Calu3 (cell line): ENCODE measurements at regions not wholly inside any gene's neighbourhood (a gene's known extent, or its start where the extent isn't known, plus 50 kb on each side); places are given as distances from the start of the nearest gene placed in this dataset.
"Not testable (repeated sequence)": the region's sequence is repeated elsewhere in the genome, so short reads cannot be mapped to it uniquely, and the experiment has no call there.

Experiments used
- BruUV-seq: library from RNA; stranded (reverse); fragments of 400-500 nt; replicated peaks from 2 replicates; lab custom pipeline; 2021; lab: Mats Ljungman, UMichigan
- CTCF ChIA-PET: fragments of 300-600 bp; sonication (Branson Sonifier 250); formaldehyde crosslinking; loops from one replicate; lab custom pipeline; 2022; ENCODE audit warnings: antibody characterized with exemption; lab: Charles Lee
- DNase-seq: peaks from one replicate; pipeline ENCODE4 v3.0.0; 2022
- H3K27ac Mint-ChIP-seq: one replicate; pipeline ENCODE4 v1.8.0; 2022; ENCODE audit warnings: mixed read lengths; ENCODE audit not compliant: unreplicated experiment
- H3K27me3 Mint-ChIP-seq: one replicate; pipeline ENCODE4 v1.8.0; 2022; ENCODE audit warnings: mixed read lengths; ENCODE audit not compliant: unreplicated experiment
- H3K36me3 Mint-ChIP-seq: one replicate; pipeline ENCODE4 v1.8.0; 2022; ENCODE audit warnings: mild to moderate bottlenecking, moderate library complexity, mixed read lengths; ENCODE audit not compliant: insufficient read depth, unreplicated experiment
- H3K4me1 Mint-ChIP-seq: one replicate; pipeline ENCODE4 v1.8.0; 2022; ENCODE audit warnings: mild to moderate bottlenecking, low read depth, mixed read lengths; ENCODE audit not compliant: unreplicated experiment
- H3K4me3 Mint-ChIP-seq: one replicate; pipeline ENCODE4 v1.8.0; 2022; ENCODE audit warnings: mild to moderate bottlenecking, low read depth, moderate library complexity, mixed read lengths; ENCODE audit not compliant: unreplicated experiment
- H3K9me3 Mint-ChIP-seq: one replicate; pipeline ENCODE4 v1.8.0; 2022; ENCODE audit warnings: low read depth, mixed read lengths; ENCODE audit not compliant: unreplicated experiment
- CTCF ChIP-seq: fragments of 200-600 bp; IDR thresholded peaks from one replicate; pipeline ENCODE4 v1.8.0; 2022; ENCODE audit warnings: antibody characterized with exemption; ENCODE audit not compliant: unreplicated experiment
- intact Hi-C: fragments of 100-400 bp; cut with micrococcal nuclease; formaldehyde crosslinking; loops from one replicate; pipeline ENCODE4 v1.10.0; 2022; ENCODE audit not compliant: unreplicated experiment

GRCh38 chr10:36778651-36779050, 346.7 kb upstream of the ANKRD30A start:
- BruUV-seq, result no TSS peak
- Mint-ChIP-seq H3K9me3 (peaks cover 7% of the 10 kb centered on the region), H3K36me3 (no peaks in the 10 kb centered on the region), H3K27me3 (no peaks in the 10 kb centered on the region), H3K27ac (no peak overlapping the region), H3K4me3 (no peak overlapping the region), H3K4me1 (no peaks in the 10 kb centered on the region)
- CTCF ChIA-PET, result interaction anchor here (1.0 to 1.2 kb wide), 2 partner anchors 1143 to 1166 kb away, joined by 5 to 8 read pairs; no protein-coding TSS in a partner anchor
- TF ChIP-seq CTCF, result no peak
- no peak for DNase-seq
- intact Hi-C loops, result loop anchor here (1.0 kb wide), 1 partner anchor 1143 kb away; no protein-coding TSS in a partner anchor

GRCh38 chr10:36773652-36774051, 351.7 kb upstream of the ANKRD30A start:
- H3K4me3 Mint-ChIP-seq, result no peak overlapping the region

GRCh38 chr10:36771725-36772124, 353.7 kb upstream of the ANKRD30A start:
- TF ChIP-seq CTCF, result no peak
- intact Hi-C loops, result no loop called here
- H3K27me3 Mint-ChIP-seq, result no peaks in the 10 kb centered on the region
- H3K4me3 Mint-ChIP-seq, result no peak overlapping the region
- DNase-seq, result no peak
- BruUV-seq, result no TSS peak
- CTCF ChIA-PET, result no interaction called here
- H3K9me3 Mint-ChIP-seq, result peaks cover 5% of the 10 kb centered on the region
- no peak overlapping the region for H3K27ac Mint-ChIP-seq
- H3K36me3 Mint-ChIP-seq, result no peaks in the 10 kb centered on the region
- no peaks in the 10 kb centered on the region for H3K4me1 Mint-ChIP-seq

More at GRCh38 chr10:36773652-36774051, 351.7 kb upstream of the ANKRD30A start:
- H3K27ac Mint-ChIP-seq, result no peak overlapping the region
- H3K27me3 Mint-ChIP-seq, result no peaks in the 10 kb centered on the region
- BruUV-seq, result no TSS peak
- H3K4me1 Mint-ChIP-seq, result no peaks in the 10 kb centered on the region
- TF ChIP-seq CTCF, result no peak
- CTCF ChIA-PET, result no interaction called here
- intact Hi-C loops, result no loop called here
- DNase-seq, result no peak
- H3K36me3 Mint-ChIP-seq, result no peaks in the 10 kb centered on the region
- H3K9me3 Mint-ChIP-seq, result peaks cover 9% of the 10 kb centered on the region

- H3K27me3 Mint-ChIP-seq, H3K36me3 Mint-ChIP-seq, H3K4me3 Mint-ChIP-seq, CTCF ChIA-PET, BruUV-seq, H3K4me1 Mint-ChIP-seq, H3K9me3 Mint-ChIP-seq, DNase-seq, intact Hi-C loops, H3K27ac Mint-ChIP-seq: not testable (repeated sequence)
Observed at GRCh38 chr10:36769741-36770140, 355.7 kb upstream of the ANKRD30A start.

GRCh38 chr10:36766940-36767339, 358.5 kb upstream of the ANKRD30A start:
- DNase-seq, result no peak
- H3K9me3 Mint-ChIP-seq, result peaks cover 2% of the 10 kb centered on the region
- CTCF ChIA-PET, result no interaction called here
- H3K4me3 Mint-ChIP-seq, result no peak overlapping the region
- no TSS peak for BruUV-seq
- H3K36me3 Mint-ChIP-seq, result no peaks in the 10 kb centered on the region
- H3K4me1 Mint-ChIP-seq, result no peaks in the 10 kb centered on the region
- intact Hi-C loops, result no loop called here
- no peaks in the 10 kb centered on the region for H3K27me3 Mint-ChIP-seq
- H3K27ac Mint-ChIP-seq, result no peak overlapping the region
- no peak for TF ChIP-seq CTCF
